Neural progenitor cell (in vitro differentiated cells): ENCODE measurements at regions not wholly inside any gene's neighbourhood (a gene's known extent, or its start where the extent isn't known, plus 50 kb on each side); places are given as distances from the start of the nearest gene placed in this dataset.

Experiments
- DNase-seq: peaks from one replicate; pipeline ENCODE4 v3.0.0-alpha.2; 2016; ENCODE audit warnings: low spot score
- H2AFZ ChIP-seq: fragments of 200-600 bp; sonication (generic); replicated peaks from 2 replicates; pipeline ENCODE4 v1.6.1; 2016; ENCODE audit warnings: antibody characterized with exemption
- H3F3A ChIP-seq: fragments of 200-600 bp; sonication (generic); 2 replicates; pipeline ENCODE4 v1.6.1; 2016; ENCODE audit warnings: antibody characterized with exemption, low read depth
- H3K27ac ChIP-seq: fragments of 200-600 bp; sonication (generic); 2 replicates; pipeline ENCODE4 v1.5.1; 2016; ENCODE audit warnings: mild to moderate bottlenecking
- H3K27me3 ChIP-seq: fragments of 200-600 bp; sonication (generic); 2 replicates; pipeline ENCODE4 v1.6.1; 2016; ENCODE audit warnings: mild to moderate bottlenecking, moderate library complexity
- H3K36me3 ChIP-seq: fragments of 200-600 bp; sonication (generic); 2 replicates; pipeline ENCODE4 v1.5.1; 2016
- H3K4me1 ChIP-seq: fragments of 200-600 bp; sonication (generic); 2 replicates; pipeline ENCODE4 v1.6.1; 2016; ENCODE audit warnings: mixed run types
- H3K4me2 ChIP-seq: fragments of 200-600 bp; sonication (generic); 2 replicates; pipeline ENCODE4 v1.6.1; 2016
- H3K4me3 ChIP-seq: fragments of 200-600 bp; sonication (generic); 2 replicates; pipeline ENCODE4 v1.5.1; 2016
- H3K79me2 ChIP-seq: fragments of 200-600 bp; sonication (generic); 2 replicates; pipeline ENCODE4 v1.6.1; 2016; ENCODE audit warnings: low read depth
- H3K9ac ChIP-seq: fragments of 200-600 bp; sonication (generic); 2 replicates; pipeline ENCODE4 v1.6.1; 2016
- H3K9me3 ChIP-seq: fragments of 200-600 bp; sonication (generic); 2 replicates; pipeline ENCODE4 v1.5.1; 2016; ENCODE audit warnings: low read depth
- H4K20me1 ChIP-seq: fragments of 200-600 bp; sonication (generic); 2 replicates; pipeline ENCODE4 v1.6.1; 2016; ENCODE audit warnings: low read depth
- H3K27ac Mint-ChIP-seq: 3 replicates; pipeline ENCODE4 v1.8.0; 2021; ENCODE audit warnings: mixed read lengths
- H3K27me3 Mint-ChIP-seq: 2 replicates; pipeline ENCODE4 v1.8.0; 2022; ENCODE audit warnings: low read depth, mild to moderate bottlenecking, inconsistent platforms, moderate library complexity, mixed read lengths; ENCODE audit not compliant: insufficient read depth
- H3K36me3 Mint-ChIP-seq: 3 replicates; pipeline ENCODE4 v1.8.0; 2021; ENCODE audit warnings: mixed read lengths
- H3K4me1 Mint-ChIP-seq: 3 replicates; pipeline ENCODE4 v1.8.0; 2021; ENCODE audit warnings: mixed read lengths
- H3K4me3 Mint-ChIP-seq: 3 replicates; pipeline ENCODE4 v1.8.0; 2021; ENCODE audit warnings: mild to moderate bottlenecking, moderate library complexity, mixed read lengths
- H3K9me3 Mint-ChIP-seq: 3 replicates; pipeline ENCODE4 v1.8.0; 2020; ENCODE audit warnings: mixed read lengths
- EZH2 ChIP-seq: fragments of 200-600 bp; sonication (generic); IDR thresholded peaks from 2 replicates; pipeline ENCODE4 v1.6.1; 2017; ENCODE audit warnings: antibody characterized with exemption, mild to moderate bottlenecking, moderate library complexity
- EZH2phosphoT487 ChIP-seq: fragments of 200-600 bp; sonication (generic); IDR thresholded peaks from 2 replicates; pipeline ENCODE4 v1.6.1; 2017; ENCODE audit warnings: antibody characterized with exemption
- TF ChIP-seq, protein P1 (sequence below): fragments of 200-600 bp; sonication (generic); IDR thresholded peaks from 2 replicates; pipeline ENCODE4 v1.5.1; 2017; ENCODE audit warnings: antibody characterized with exemption, mild to moderate bottlenecking

DNA sequence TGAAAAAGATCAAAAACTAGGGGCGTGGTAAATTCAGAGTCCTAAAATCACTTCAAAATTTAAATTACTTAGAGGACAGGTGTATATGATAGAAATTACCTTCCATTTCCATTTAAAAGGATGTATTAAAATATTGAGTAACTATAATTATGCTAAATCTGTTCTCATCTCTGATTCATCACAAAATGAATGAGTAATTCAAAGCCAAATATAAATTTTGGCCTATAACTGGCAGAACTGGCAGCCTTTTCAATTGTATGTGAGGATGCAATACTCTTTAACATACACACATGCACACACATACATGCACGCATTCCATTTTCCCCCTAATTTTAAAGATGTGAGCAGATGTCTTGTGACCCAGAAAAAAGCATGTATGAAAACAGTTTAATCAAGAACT lies 194.6 kb downstream of the EPM2A start:
- H3K4me1 Mint-ChIP-seq: peaks cover 7% of the 10 kb centered on the region
- H3K9me3 Mint-ChIP-seq: no peaks in the 10 kb centered on the region
- no peaks in the 10 kb centered on the region for H3K27me3 Mint-ChIP-seq
- Histone ChIP-seq H3K27ac (no peak overlapping the region), H2AFZ (no peak overlapping the region), H3K4me2 (no peak overlapping the region), H3K9ac (no peak overlapping the region), H3K4me3 (no peak overlapping the region), H3K4me1 (peaks cover 5% of the 10 kb centered on the region), H4K20me1 (no peaks in the 10 kb centered on the region), H3K79me2 (no peaks in the 10 kb centered on the region), H3K36me3 (no peaks in the 10 kb centered on the region), H3K9me3 (no peaks in the 10 kb centered on the region), H3F3A (no peaks in the 10 kb centered on the region), H3K27me3 (no peaks in the 10 kb centered on the region)
- H3K36me3 Mint-ChIP-seq: no peaks in the 10 kb centered on the region
- TF ChIP-seq EZH2: no peak
- TF ChIP-seq, protein P1, sequence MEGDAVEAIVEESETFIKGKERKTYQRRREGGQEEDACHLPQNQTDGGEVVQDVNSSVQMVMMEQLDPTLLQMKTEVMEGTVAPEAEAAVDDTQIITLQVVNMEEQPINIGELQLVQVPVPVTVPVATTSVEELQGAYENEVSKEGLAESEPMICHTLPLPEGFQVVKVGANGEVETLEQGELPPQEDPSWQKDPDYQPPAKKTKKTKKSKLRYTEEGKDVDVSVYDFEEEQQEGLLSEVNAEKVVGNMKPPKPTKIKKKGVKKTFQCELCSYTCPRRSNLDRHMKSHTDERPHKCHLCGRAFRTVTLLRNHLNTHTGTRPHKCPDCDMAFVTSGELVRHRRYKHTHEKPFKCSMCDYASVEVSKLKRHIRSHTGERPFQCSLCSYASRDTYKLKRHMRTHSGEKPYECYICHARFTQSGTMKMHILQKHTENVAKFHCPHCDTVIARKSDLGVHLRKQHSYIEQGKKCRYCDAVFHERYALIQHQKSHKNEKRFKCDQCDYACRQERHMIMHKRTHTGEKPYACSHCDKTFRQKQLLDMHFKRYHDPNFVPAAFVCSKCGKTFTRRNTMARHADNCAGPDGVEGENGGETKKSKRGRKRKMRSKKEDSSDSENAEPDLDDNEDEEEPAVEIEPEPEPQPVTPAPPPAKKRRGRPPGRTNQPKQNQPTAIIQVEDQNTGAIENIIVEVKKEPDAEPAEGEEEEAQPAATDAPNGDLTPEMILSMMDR: no peak
- no peak for TF ChIP-seq EZH2phosphoT487
- H3K27ac Mint-ChIP-seq: no peak overlapping the region
- DNase-seq: no peak
- H3K4me3 Mint-ChIP-seq: no peak overlapping the region

DNA sequence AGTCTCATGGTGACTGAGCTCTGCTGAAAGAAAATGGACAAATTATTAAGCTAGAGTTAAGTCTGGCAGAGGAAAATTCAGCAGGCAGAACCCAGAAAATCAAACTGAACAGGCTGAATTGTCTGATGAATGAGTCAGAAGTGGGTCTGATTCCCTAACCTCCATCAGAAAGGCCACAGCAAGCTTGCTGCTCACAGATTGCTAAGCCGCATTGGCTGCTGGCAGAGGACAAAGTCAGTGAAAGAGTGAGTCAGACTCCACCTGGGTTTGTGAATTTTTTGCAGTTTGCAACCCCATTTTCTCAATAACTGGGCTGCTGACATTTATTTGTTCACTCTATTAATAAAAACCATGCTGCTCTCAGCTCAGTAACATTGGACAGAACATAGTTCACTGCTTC lies 191.3 kb downstream of the EPM2A start:
- Histone ChIP-seq H2AFZ (no peak overlapping the region), H3K27ac (no peak overlapping the region), H3K4me3 (no peak overlapping the region), H3K9ac (no peak overlapping the region), H3K27me3 (no peaks in the 10 kb centered on the region), H3F3A (no peaks in the 10 kb centered on the region), H3K9me3 (no peaks in the 10 kb centered on the region), H3K36me3 (no peaks in the 10 kb centered on the region), H3K4me2 (no peak overlapping the region), H3K4me1 (peaks cover 5% of the 10 kb centered on the region), H4K20me1 (no peaks in the 10 kb centered on the region), H3K79me2 (no peaks in the 10 kb centered on the region)
- DNase-seq: peak; percentile 9
- Mint-ChIP-seq H3K27me3 (peaks cover 2% of the 10 kb centered on the region), H3K4me3 (no peak overlapping the region), H3K4me1 (peaks cover 7% of the 10 kb centered on the region), H3K9me3 (no peaks in the 10 kb centered on the region), H3K27ac (no peak overlapping the region), H3K36me3 (no peaks in the 10 kb centered on the region)
- no peak for TF ChIP-seq EZH2phosphoT487
- no peak for TF ChIP-seq EZH2
- TF ChIP-seq, protein P1: no peak

DNA sequence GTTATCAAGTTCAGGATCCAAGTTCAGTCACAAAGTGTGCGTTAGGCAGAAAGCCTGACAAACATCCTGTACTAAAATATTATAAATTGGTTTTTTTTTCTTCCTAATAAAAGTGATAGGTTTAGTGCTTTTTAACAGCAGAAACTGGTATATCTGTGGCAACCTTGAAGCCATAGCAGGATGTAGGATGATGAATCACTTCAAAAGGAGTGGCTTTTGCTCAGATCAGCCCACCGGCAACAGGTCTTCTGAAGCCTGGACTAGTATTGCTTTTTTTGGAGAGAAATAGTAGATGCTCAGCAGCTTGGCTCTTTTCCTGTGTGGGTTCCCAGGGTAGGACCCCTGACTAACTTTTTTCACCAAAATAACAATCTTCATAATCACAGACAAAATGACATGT lies 190.8 kb downstream of the EPM2A start:
- Histone ChIP-seq H2AFZ (no peak overlapping the region), H3K9ac (no peak overlapping the region), H3K4me2 (no peak overlapping the region), H3K4me1 (peaks cover 5% of the 10 kb centered on the region), H4K20me1 (no peaks in the 10 kb centered on the region), H3K36me3 (no peaks in the 10 kb centered on the region), H3K27me3 (no peaks in the 10 kb centered on the region), H3F3A (no peaks in the 10 kb centered on the region), H3K27ac (no peak overlapping the region), H3K9me3 (no peaks in the 10 kb centered on the region), H3K4me3 (no peak overlapping the region), H3K79me2 (no peaks in the 10 kb centered on the region)
- DNase-seq: no peak
- no peak overlapping the region for H3K4me3 Mint-ChIP-seq
- no peaks in the 10 kb centered on the region for H3K9me3 Mint-ChIP-seq
- H3K27ac Mint-ChIP-seq: no peak overlapping the region
- TF ChIP-seq EZH2phosphoT487 (no peak), EZH2 (no peak)
- TF ChIP-seq, protein P1: no peak
- no peaks in the 10 kb centered on the region for H3K36me3 Mint-ChIP-seq
- H3K4me1 Mint-ChIP-seq: peaks cover 7% of the 10 kb centered on the region
- peaks cover 2% of the 10 kb centered on the region for H3K27me3 Mint-ChIP-seq
